Liver (tissue), 8 donors: ENCODE measurements at regions not wholly inside any gene's neighbourhood (a gene's known extent, or its start where the extent isn't known, plus 50 kb on each side); places are given as distances from the start of the nearest gene placed in this dataset.

Experiments used
- DNase-seq: peaks from one replicate; pipeline ENCODE4 v3.0.0-alpha.2; 2017; ENCODE audit warnings: low spot score
- H3K27ac ChIP-seq, 2 donors: one replicate each; pipeline ENCODE4 v1.7.0; 2013; ENCODE audit warnings: inconsistent platforms in 2 of 2, low read length in 2 of 2, control low read depth in 1 of 2, low read depth in 1 of 2, mild to moderate bottlenecking in 1 of 2
- H3K27me3 ChIP-seq, 4 donors: one replicate each; pipeline versions ENCODE4 v1.6.1 to v1.7.0; 2013; ENCODE audit warnings: low read length in 3 of 4, inconsistent platforms in 1 of 4, mild to moderate bottlenecking in 1 of 4, moderate library complexity in 1 of 4; ENCODE audit not compliant: control insufficient read depth in 4 of 4, insufficient read depth in 4 of 4
- H3K36me3 ChIP-seq, 4 donors: one replicate each; pipeline versions ENCODE4 v1.6.1 to v1.7.0; 2013; ENCODE audit warnings: low read length in 3 of 4, mild to moderate bottlenecking in 3 of 4, low read depth in 1 of 4, moderate library complexity in 1 of 4; ENCODE audit not compliant: control insufficient read depth in 4 of 4, insufficient read depth in 3 of 4
- H3K4me1 ChIP-seq, 4 donors: one replicate each; pipeline versions ENCODE4 v1.6.1 to v1.7.0; 2013; ENCODE audit warnings: low read length in 3 of 4, mild to moderate bottlenecking in 3 of 4, moderate library complexity in 1 of 4; ENCODE audit not compliant: control insufficient read depth in 4 of 4, insufficient read depth in 4 of 4
- H3K4me3 ChIP-seq, 3 donors: one replicate each; pipeline versions ENCODE4 v1.6.1 to v1.7.0; 2013; ENCODE audit warnings: low read length in 3 of 3, control low read depth in 1 of 3, low read depth in 1 of 3, mild to moderate bottlenecking in 1 of 3
- H3K9ac ChIP-seq, 2 donors: one replicate each; pipeline ENCODE4 v1.7.0; 2013; ENCODE audit warnings: low read length in 2 of 2, mild to moderate bottlenecking in 2 of 2, moderate library complexity in 2 of 2, control low read depth in 1 of 2, low read depth in 1 of 2
- H3K9me3 ChIP-seq, 4 donors: one replicate each; pipeline versions ENCODE4 v1.6.1 to v1.7.0; 2013; ENCODE audit warnings: low read length in 3 of 4; ENCODE audit not compliant: control insufficient read depth in 4 of 4
- EGR1 ChIP-seq, 2 donors: IDR thresholded peaks; 2 replicates each; pipeline ENCODE4 v1.6.1; 2016 to 2018; ENCODE audit warnings: antibody characterized with exemption in 2 of 2, low read depth in 2 of 2
- FOXA1 ChIP-seq: IDR thresholded peaks from 2 replicates; pipeline ENCODE4 v1.6.1; 2016; ENCODE audit warnings: antibody characterized with exemption
- FOXA2 ChIP-seq: IDR thresholded peaks from 2 replicates; pipeline ENCODE4 v1.6.1; 2016; ENCODE audit warnings: antibody characterized with exemption
- GABPA ChIP-seq, 2 donors: IDR thresholded peaks in 1 of 2; conservative IDR thresholded peaks in 1 of 2; 2 replicates each; pipeline ENCODE4 v1.6.1; 2016; ENCODE audit warnings: antibody characterized with exemption in 2 of 2, mild to moderate bottlenecking in 1 of 2, moderate library complexity in 1 of 2
- HNF4A ChIP-seq, 2 donors: conservative IDR thresholded peaks; 2 replicates each; pipeline ENCODE4 v1.6.1; 2016; ENCODE audit warnings: antibody characterized with exemption in 2 of 2, mild to moderate bottlenecking in 2 of 2
- HNF4G ChIP-seq: IDR thresholded peaks from 2 replicates; pipeline ENCODE4 v1.6.1; 2016; ENCODE audit warnings: antibody characterized with exemption
- JUND ChIP-seq, 2 donors: IDR thresholded peaks; 2 replicates each; pipeline ENCODE4 v1.6.1; 2016; ENCODE audit warnings: antibody characterized with exemption in 2 of 2
- RAD21 ChIP-seq, 2 donors: IDR thresholded peaks; 2 replicates each; pipeline ENCODE4 v1.6.1; 2016; ENCODE audit warnings: antibody characterized with exemption in 2 of 2, mild to moderate bottlenecking in 2 of 2
- RXRA ChIP-seq, 2 donors: IDR thresholded peaks; 2 replicates each; pipeline ENCODE4 v1.6.1; 2017 to 2018; ENCODE audit warnings: antibody characterized with exemption in 2 of 2, mild to moderate bottlenecking in 1 of 2
- SP1 ChIP-seq: IDR thresholded peaks from 2 replicates; pipeline ENCODE4 v1.6.1; 2018; ENCODE audit warnings: antibody characterized with exemption, mild to moderate bottlenecking
- YY1 ChIP-seq: IDR thresholded peaks from 2 replicates; pipeline ENCODE4 v1.6.1; 2016; ENCODE audit warnings: antibody characterized with exemption, mild to moderate bottlenecking
- WGBS: extraction: QIAGEN DNeasy Blood & Tissue Kit; methylation state at CpG from one replicate; pipeline ENCODE4 v1.1.7; 2013; 5-methylcytosine and 5-hydroxymethylcytosine counted together
- TF ChIP-seq, protein P1 (sequence below): IDR thresholded peaks from 2 replicates; pipeline ENCODE4 v1.6.1; 2016; ENCODE audit warnings: antibody characterized with exemption
- TF ChIP-seq, protein P2 (sequence below): fragments of 150-350 bp; IDR thresholded peaks from 2 replicates; pipeline ENCODE4 v1.5.1; 2017; ENCODE audit warnings: improper control_type of control experiment, low read depth, low read length; ENCODE audit not compliant: missing input control
- TF ChIP-seq, protein P3 (sequence below): IDR thresholded peaks from 2 replicates; pipeline ENCODE4 v1.6.1; 2016; ENCODE audit warnings: antibody characterized with exemption, mild to moderate bottlenecking
- TF ChIP-seq, protein P4 (sequence below): IDR thresholded peaks from 2 replicates; pipeline ENCODE4 v1.6.1; 2016; ENCODE audit warnings: antibody characterized with exemption
- donor health status: healthy.
- donor health status: healthy.
- donor health status: healthy.
- donor health status: healthy.
- donor health status: healthy.

DNA sequence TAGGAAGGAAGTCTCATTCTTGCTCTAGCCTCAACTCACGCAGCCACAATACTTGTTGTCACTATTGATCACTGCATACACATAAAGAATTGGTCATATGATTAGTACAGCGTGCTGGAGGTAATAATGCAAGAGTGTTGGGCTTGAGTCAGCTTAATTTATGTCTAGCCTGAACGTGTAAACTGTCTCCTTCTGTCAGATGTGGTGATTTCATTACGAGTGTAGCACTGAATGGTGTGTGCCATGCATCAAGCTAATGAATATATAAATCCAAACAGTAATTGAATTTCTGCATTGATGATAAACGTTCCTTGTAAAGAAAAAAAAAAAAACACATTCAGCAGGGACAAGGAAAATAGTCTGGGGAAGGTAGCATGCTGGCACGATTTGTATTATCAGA, 396.2 kb upstream of the RAG2 start:
- no peak overlapping the region for H3K27ac ChIP-seq
- 52% methylated on average over 6 of the region's 6 CpGs for WGBS
- H3K4me3 ChIP-seq = no peak overlapping the region
- no peak for DNase-seq
- no peaks in the 10 kb centered on the region for H3K36me3 ChIP-seq
- no peaks in the 10 kb centered on the region for H3K9me3 ChIP-seq
- TF ChIP-seq, protein P1, sequence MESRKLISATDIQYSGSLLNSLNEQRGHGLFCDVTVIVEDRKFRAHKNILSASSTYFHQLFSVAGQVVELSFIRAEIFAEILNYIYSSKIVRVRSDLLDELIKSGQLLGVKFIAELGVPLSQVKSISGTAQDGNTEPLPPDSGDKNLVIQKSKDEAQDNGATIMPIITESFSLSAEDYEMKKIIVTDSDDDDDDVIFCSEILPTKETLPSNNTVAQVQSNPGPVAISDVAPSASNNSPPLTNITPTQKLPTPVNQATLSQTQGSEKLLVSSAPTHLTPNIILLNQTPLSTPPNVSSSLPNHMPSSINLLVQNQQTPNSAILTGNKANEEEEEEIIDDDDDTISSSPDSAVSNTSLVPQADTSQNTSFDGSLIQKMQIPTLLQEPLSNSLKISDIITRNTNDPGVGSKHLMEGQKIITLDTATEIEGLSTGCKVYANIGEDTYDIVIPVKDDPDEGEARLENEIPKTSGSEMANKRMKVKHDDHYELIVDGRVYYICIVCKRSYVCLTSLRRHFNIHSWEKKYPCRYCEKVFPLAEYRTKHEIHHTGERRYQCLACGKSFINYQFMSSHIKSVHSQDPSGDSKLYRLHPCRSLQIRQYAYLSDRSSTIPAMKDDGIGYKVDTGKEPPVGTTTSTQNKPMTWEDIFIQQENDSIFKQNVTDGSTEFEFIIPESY = no peak
- TF ChIP-seq HNF4A (conservative IDR thresholded peaks at IDR 0.05) = no peak
- no peak for TF ChIP-seq JUND (IDR thresholded peaks at IDR 0.05)
- TF ChIP-seq, protein P2, sequence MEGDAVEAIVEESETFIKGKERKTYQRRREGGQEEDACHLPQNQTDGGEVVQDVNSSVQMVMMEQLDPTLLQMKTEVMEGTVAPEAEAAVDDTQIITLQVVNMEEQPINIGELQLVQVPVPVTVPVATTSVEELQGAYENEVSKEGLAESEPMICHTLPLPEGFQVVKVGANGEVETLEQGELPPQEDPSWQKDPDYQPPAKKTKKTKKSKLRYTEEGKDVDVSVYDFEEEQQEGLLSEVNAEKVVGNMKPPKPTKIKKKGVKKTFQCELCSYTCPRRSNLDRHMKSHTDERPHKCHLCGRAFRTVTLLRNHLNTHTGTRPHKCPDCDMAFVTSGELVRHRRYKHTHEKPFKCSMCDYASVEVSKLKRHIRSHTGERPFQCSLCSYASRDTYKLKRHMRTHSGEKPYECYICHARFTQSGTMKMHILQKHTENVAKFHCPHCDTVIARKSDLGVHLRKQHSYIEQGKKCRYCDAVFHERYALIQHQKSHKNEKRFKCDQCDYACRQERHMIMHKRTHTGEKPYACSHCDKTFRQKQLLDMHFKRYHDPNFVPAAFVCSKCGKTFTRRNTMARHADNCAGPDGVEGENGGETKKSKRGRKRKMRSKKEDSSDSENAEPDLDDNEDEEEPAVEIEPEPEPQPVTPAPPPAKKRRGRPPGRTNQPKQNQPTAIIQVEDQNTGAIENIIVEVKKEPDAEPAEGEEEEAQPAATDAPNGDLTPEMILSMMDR = no peak
- TF ChIP-seq GABPA (IDR thresholded peaks at IDR 0.05 in 1 of 2, conservative IDR thresholded peaks at IDR 0.05 in 1 of 2) = no peak
- TF ChIP-seq HNF4G = no peak
- TF ChIP-seq, protein P3, sequence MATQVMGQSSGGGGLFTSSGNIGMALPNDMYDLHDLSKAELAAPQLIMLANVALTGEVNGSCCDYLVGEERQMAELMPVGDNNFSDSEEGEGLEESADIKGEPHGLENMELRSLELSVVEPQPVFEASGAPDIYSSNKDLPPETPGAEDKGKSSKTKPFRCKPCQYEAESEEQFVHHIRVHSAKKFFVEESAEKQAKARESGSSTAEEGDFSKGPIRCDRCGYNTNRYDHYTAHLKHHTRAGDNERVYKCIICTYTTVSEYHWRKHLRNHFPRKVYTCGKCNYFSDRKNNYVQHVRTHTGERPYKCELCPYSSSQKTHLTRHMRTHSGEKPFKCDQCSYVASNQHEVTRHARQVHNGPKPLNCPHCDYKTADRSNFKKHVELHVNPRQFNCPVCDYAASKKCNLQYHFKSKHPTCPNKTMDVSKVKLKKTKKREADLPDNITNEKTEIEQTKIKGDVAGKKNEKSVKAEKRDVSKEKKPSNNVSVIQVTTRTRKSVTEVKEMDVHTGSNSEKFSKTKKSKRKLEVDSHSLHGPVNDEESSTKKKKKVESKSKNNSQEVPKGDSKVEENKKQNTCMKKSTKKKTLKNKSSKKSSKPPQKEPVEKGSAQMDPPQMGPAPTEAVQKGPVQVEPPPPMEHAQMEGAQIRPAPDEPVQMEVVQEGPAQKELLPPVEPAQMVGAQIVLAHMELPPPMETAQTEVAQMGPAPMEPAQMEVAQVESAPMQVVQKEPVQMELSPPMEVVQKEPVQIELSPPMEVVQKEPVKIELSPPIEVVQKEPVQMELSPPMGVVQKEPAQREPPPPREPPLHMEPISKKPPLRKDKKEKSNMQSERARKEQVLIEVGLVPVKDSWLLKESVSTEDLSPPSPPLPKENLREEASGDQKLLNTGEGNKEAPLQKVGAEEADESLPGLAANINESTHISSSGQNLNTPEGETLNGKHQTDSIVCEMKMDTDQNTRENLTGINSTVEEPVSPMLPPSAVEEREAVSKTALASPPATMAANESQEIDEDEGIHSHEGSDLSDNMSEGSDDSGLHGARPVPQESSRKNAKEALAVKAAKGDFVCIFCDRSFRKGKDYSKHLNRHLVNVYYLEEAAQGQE = no peak
- TF ChIP-seq EGR1 (IDR thresholded peaks at IDR 0.05; ENCODE audit: low read depth in 2 of 2) = no peak
- TF ChIP-seq FOXA2 = no peak
- no peak for TF ChIP-seq YY1
- no peak for TF ChIP-seq RXRA (IDR thresholded peaks at IDR 0.05)
- H3K4me1 ChIP-seq = no peaks in the 10 kb centered on the region
- H3K9ac ChIP-seq = no peak overlapping the region
- no peaks in the 10 kb centered on the region for H3K27me3 ChIP-seq

DNA sequence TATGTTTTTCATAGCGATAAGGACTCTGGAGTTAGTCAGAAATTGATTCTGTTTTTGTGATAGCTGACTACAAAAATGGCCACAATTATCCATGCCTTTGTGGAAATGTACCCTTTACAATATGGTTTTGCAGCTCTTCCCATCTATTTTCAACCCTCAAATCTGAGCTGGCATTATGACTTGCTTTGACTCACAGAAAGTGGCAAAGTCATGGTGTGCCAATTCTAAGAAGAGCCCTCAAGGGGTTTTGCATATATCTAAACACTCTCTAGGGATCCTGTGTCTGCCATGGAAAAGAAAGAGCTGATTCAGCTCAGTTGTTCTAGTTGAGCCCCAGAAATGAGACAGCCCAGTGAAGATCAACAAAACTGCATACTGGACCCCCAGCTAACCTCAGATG, 390.5 kb upstream of the RAG2 start:
- Histone ChIP-seq H3K27me3 (no peaks in the 10 kb centered on the region), H3K27ac (no peak overlapping the region), H3K4me3 (no peak overlapping the region), H3K36me3 (no peaks in the 10 kb centered on the region), H3K4me1 (no peaks in the 10 kb centered on the region), H3K9ac (no peak overlapping the region), H3K9me3 (peaks cover 0 to 4% (median 1%) of the 10 kb centered on the region in 4 donors)
- 85% methylated on average over 1 of the region's 1 CpG for WGBS
- no peak for DNase-seq
- TF ChIP-seq RAD21 (IDR thresholded peaks at IDR 0.05) (no peak), EGR1 (IDR thresholded peaks at IDR 0.05; ENCODE audit: low read depth in 2 of 2) (no peak), FOXA1 (no peak), JUND (IDR thresholded peaks at IDR 0.05) (no peak), GABPA (IDR thresholded peaks at IDR 0.05 in 1 of 2, conservative IDR thresholded peaks at IDR 0.05 in 1 of 2) (no peak), FOXA2 (no peak), RXRA (IDR thresholded peaks at IDR 0.05) (no peak), SP1 (no peak)
- TF ChIP-seq, protein P4, sequence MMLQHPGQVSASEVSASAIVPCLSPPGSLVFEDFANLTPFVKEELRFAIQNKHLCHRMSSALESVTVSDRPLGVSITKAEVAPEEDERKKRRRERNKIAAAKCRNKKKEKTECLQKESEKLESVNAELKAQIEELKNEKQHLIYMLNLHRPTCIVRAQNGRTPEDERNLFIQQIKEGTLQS = no peak
- TF ChIP-seq, protein P2 = no peak
- TF ChIP-seq, protein P1 = no peak
